Lower leg skin (tissue), 4 donors: ENCODE measurements at regions not wholly inside any gene's neighbourhood (a gene's known extent, or its start where the extent isn't known, plus 50 kb on each side); places are given as distances from the start of the nearest gene placed in this dataset.

Experiments used
- DNase-seq, 2 donors: peaks; one replicate each; pipeline ENCODE4 v3.0.0-alpha.2; 2019; ENCODE audit warnings: low spot score in 2 of 2
- H3K4me3 ChIP-seq: fragments of 200-600 bp; sonication (generic); 2 replicates; pipeline ENCODE4 v1.5.1; 2017; ENCODE audit warnings: mild to moderate bottlenecking, low read depth; ENCODE audit not compliant: poor library complexity, severe bottlenecking
- CTCF ChIP-seq, 3 donors: fragments of 450-650 bp; IDR thresholded peaks; one replicate each; pipeline ENCODE4 v1.5.1; 2016; ENCODE audit warnings: antibody characterized with exemption in 3 of 3, mild to moderate bottlenecking in 3 of 3, moderate library complexity in 2 of 3
- POLR2A ChIP-seq, 2 donors: fragments of 450-650 bp; IDR thresholded peaks; one replicate each; pipeline ENCODE4 v1.6.1; 2016 to 2017; ENCODE audit warnings: antibody characterized with exemption in 2 of 2, mild to moderate bottlenecking in 1 of 2, moderate library complexity in 1 of 2
- WGBS, 2 donors: methylation state at CpG; one replicate each; pipeline ENCODE4 v1.1.5; 2018; 5-methylcytosine and 5-hydroxymethylcytosine counted together
- intact Hi-C: fragments of 100-400 bp; cut with DNase I; formaldehyde crosslinking; loops from one replicate; pipeline ENCODE4 v1.15.0; 2023; ENCODE audit warnings: low total_unique reads

- intact Hi-C loops, result no loop called here
- 84 to 89% methylated on average over 8 of the region's 8 CpGs for WGBS, 2 donors
- no peak for TF ChIP-seq CTCF (IDR thresholded peaks at IDR 0.05)
- no peak for TF ChIP-seq POLR2A (IDR thresholded peaks at IDR 0.05)
- H3K4me3 ChIP-seq, result no peak overlapping the region
- DNase-seq, result no peak
Measured at GRCh38 chr7:130872756-130873448, 138.9 kb upstream of the KLF14 start.

DNA sequence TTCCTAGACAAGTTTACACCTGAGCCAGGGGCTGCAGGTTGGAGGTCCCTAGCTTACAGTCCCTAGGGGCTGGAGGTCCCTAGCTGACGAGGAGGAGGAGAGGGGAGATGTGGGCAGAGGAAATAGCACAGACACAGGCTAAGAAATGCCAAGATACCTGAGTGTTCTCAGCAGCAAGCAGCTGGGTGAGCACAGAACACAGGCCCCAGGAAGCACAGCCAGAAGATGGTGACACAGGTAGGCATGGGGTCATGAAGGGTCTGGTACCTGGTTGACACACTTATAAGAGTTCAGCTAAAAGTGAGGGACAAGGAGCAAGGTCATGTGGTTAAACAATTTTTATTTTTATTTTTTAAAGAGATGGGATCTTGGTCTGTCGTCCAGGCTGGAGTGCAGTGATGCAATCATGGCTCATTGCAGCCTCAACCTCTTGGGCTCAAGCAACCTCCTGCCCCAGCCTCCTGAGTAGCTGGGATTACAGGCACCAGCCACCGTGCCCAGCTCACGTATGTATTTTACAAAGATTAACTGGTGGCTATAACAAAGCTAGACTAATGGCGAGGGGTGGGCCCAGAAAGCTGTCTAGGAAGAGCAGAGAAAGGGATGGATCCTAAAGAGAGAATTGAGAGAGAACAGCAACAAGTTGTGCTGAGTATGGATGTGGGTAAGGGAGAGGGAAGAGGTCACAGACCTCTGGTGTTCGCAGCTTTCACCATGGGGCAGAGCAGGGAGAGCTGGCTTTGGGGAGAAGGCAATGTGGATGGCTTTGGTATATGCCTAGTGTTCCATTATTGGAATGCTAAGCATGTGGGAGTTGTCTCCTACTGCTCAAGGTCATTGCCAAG, 140.3 kb upstream of the KLF14 start:
- WGBS, 2 donors, result 87 to 97% methylated on average over 6 of the region's 6 CpGs
- no peak overlapping the region for H3K4me3 ChIP-seq
- DNase-seq, result no peak
- intact Hi-C loops, result no loop called here
- TF ChIP-seq CTCF (IDR thresholded peaks at IDR 0.05) (no peak), POLR2A (IDR thresholded peaks at IDR 0.05) (no peak)

- WGBS, 2 donors, result 37 to 39% methylated on average over 6 of the region's 6 CpGs
- TF ChIP-seq POLR2A (IDR thresholded peaks at IDR 0.05), result no peak
- peak in 1 of 3 donors; percentile 49 for TF ChIP-seq CTCF (IDR thresholded peaks at IDR 0.05)
- DNase-seq, result no peak
- H3K4me3 ChIP-seq, result no peak overlapping the region
- intact Hi-C loops, result no loop called here
Measured at GRCh38 chr7:130875265-130875741, 141.3 kb upstream of the KLF14 start.

DNA sequence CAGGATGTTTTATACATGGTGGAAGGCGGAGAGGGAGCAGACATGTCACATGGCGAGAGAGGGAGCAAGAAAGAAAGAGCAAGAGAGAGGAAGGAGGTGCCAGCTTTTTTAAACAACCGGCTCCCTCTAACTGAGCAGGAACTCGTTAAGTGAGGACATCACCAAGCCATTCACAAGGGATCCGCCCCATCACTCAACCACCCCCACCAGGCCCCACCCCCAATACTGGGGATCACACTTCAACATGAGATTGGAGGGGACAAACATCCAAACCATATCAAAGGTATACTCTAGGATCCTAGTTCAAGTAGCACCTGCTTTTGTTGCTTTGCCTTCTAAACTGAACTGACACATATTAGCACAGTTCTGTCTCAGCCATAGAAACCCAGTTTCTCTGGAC, 141.9 kb upstream of the KLF14 start:
- H3K4me3 ChIP-seq, result no peak overlapping the region
- intact Hi-C loops, result no loop called here
- 66 to 68% methylated on average over 5 of the region's 5 CpGs for WGBS, 2 donors
- no peak for DNase-seq
- TF ChIP-seq POLR2A (IDR thresholded peaks at IDR 0.05) (no peak), CTCF (IDR thresholded peaks at IDR 0.05) (no peak)

DNA sequence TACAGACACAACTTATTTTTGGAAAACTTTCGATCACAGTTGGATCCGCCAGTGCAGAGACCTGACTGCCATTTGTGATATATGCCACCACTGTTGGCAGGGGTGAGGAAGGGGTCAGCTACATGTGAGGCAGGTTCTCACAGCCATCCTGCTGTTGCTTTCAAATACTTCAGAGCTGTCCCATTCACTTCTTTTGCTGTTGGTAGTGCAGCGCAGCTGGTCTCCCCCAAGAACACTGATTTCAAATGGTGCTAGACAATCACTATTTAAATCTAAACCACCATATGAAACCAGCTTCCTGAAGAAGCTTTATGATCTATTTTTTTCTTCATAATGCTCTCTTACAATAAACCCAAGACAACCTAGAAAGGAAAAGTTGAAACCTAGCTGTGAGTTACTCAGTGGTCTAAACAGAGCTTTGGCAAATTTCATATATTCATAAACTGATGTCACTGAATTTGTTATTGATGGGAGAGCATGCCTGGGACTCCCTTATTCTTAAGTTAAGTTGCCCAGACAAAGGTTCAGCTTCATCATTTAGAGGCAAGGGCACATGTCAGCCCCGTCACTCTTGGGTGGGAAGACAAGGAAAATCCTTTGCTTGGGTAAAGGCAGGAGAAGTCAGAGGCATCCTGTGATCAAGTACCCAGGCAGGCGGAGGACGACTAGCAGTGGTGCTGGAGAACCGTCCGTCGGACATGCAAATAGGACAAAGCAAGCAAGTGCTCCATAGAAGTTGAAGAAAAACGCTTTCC, 143.4 kb upstream of the KLF14 start:
- TF ChIP-seq CTCF (IDR thresholded peaks at IDR 0.05) (no peak), POLR2A (IDR thresholded peaks at IDR 0.05) (no peak)
- no peak overlapping the region for H3K4me3 ChIP-seq
- no peak for DNase-seq
- intact Hi-C loops, result no loop called here
- WGBS, 2 donors, result 95 to 96% methylated on average over 10 of the region's 10 CpGs
